ENCODE measurements at regions not wholly inside any gene's neighbourhood (a gene's known extent, or its start where the extent isn't known, plus 50 kb on each side); places are given as distances from the start of the nearest gene placed in this dataset.

DNA sequence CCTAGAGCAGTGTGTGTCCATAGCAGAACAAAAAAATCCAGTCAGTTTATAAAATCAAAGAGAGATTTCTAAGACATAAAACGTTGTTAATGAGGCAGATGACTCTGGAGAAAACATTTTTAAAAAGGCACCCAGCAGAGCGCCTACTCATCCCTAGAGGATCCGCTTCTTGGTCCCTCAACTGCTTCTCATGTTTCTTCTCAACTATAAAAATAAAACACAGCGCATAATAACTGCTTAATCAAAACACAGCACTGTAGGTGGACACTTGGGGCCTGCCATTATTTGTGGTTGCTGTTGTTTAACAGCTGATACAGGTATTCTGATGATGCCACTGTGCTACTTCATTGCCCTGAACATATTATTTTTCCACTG lies 347.9 kb downstream of the FGF9 start:
- no peak for TF ChIP-seq SIN3A (IDR thresholded peaks at IDR 0.05; ENCODE audit: borderline replicate concordance, insufficient read depth, low read length)
- no peak for TF ChIP-seq POLR2AphosphoS5 (IDR thresholded peaks at IDR 0.05; ENCODE audit: low read depth, low read length)
- TF ChIP-seq, protein P1, sequence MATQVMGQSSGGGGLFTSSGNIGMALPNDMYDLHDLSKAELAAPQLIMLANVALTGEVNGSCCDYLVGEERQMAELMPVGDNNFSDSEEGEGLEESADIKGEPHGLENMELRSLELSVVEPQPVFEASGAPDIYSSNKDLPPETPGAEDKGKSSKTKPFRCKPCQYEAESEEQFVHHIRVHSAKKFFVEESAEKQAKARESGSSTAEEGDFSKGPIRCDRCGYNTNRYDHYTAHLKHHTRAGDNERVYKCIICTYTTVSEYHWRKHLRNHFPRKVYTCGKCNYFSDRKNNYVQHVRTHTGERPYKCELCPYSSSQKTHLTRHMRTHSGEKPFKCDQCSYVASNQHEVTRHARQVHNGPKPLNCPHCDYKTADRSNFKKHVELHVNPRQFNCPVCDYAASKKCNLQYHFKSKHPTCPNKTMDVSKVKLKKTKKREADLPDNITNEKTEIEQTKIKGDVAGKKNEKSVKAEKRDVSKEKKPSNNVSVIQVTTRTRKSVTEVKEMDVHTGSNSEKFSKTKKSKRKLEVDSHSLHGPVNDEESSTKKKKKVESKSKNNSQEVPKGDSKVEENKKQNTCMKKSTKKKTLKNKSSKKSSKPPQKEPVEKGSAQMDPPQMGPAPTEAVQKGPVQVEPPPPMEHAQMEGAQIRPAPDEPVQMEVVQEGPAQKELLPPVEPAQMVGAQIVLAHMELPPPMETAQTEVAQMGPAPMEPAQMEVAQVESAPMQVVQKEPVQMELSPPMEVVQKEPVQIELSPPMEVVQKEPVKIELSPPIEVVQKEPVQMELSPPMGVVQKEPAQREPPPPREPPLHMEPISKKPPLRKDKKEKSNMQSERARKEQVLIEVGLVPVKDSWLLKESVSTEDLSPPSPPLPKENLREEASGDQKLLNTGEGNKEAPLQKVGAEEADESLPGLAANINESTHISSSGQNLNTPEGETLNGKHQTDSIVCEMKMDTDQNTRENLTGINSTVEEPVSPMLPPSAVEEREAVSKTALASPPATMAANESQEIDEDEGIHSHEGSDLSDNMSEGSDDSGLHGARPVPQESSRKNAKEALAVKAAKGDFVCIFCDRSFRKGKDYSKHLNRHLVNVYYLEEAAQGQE (IDR thresholded peaks at IDR 0.05; ENCODE audit: insufficient read depth in 1 of 2, low read depth in 2 of 2, low read length in 2 of 2), result no peak
- no peak for TF ChIP-seq TAF1 (IDR thresholded peaks at IDR 0.05; ENCODE audit: borderline replicate concordance, insufficient read depth, low read length)
